ENCODE measurements at regions not wholly inside any gene's neighbourhood (a gene's known extent, or its start where the extent isn't known, plus 50 kb on each side); places are given as distances from the start of the nearest gene placed in this dataset.
"Not testable (repeated sequence)": the region's sequence is repeated elsewhere in the genome, so short reads cannot be mapped to it uniquely, and the experiment has no call there.

GRCh38 chrX:101823236-101823635 lies 108.6 kb downstream of the ZMAT1 start:
- ATAC-seq = no peak

DNA sequence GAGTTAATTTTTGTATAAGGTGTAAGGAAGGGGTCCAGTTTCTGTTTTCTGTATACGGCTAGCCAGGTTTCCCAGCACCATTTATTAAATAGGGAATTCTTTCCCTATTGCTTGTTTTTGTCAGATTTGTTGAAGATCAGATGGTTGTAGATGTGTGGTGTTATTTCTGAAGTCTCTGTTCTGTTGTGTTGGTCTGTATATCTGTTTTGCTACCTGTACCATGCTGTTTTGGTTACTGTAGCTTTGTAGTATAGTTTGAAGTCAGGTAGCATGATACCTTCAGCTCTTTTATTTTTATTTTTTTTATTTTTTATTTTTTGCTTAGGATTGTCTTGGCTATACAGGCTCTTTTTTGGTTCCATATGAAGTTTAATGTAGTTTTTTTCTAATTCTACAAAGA lies 114.1 kb downstream of the ZMAT1 start:
- ATAC-seq = not testable (repeated sequence)

DNA sequence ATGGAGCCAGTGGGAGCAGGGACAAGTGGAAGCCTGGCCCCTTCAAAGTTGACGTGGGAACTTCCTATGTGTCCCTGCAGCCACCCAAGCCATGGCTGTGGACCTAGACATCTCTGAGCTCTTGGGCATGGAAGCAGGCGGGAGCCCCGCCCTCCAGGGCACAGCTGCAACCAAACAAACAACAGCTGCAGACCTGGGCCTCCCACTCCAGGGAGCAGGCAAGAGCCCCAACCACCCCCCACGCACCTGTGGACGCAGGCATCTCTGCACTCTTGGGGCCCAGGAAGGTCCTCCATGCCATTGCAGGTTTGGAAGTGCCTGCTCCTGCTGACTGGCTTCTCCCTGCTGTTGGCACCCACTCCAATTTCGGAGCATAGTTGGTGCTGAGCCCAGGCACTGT lies 118.6 kb downstream of the ZMAT1 start:
- ATAC-seq = no peak

GRCh38 chrX:101803451-101803850 lies 128.4 kb downstream of the ZMAT1 start:
- no peak for ATAC-seq

- ATAC-seq = peak; percentile 99 to 100
Measured at GRCh38 chrX:101799387-101799786, 132.4 kb downstream of the ZMAT1 start.

GRCh38 chrX:101787934-101788333 lies 128.3 kb upstream of the ARMCX2 start:
- ATAC-seq = no peak

DNA sequence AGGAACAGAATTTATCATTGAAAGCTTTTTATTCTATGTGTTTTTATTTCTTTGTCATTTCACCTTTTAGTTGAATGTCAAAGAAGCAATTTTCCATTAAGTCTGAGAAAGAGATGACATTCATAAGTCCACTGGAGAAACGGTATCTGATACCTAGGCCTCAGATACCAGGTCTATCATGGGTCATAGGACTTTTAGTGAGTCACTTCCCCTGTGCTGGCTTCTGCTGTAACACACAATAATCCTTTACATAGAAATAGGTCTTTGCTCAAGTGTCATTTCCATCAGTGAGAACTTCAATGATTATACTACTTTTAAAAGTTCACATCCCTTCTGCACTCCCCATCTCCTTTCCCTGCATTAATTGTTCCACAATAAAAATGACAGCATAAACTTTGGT lies 125.5 kb upstream of the ARMCX2 start:
- no peak for ATAC-seq

GRCh38 chrX:101780421-101780820 lies 120.8 kb upstream of the ARMCX2 start:
- ATAC-seq = not testable (repeated sequence)

DNA sequence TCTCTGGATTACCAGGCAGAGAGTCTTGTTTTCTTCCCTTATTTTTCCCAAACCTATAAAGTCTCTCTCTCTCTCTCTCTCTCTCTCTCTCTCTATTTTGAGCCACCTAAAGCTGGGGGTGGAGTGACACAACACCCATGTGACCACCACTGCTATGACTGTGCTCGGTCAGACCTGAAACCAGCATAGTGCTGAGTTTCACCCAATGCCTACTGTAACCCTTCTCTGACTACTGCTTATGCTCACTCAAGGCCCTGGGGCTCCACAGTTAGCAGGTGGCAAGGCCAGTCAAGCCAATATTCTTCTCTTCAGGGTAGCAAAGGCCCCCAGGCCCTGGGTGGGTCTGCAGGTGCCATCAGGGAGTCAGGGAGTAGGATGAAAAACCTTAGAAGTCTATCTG lies 114.7 kb upstream of the ARMCX2 start:
- ATAC-seq = no peak

DNA sequence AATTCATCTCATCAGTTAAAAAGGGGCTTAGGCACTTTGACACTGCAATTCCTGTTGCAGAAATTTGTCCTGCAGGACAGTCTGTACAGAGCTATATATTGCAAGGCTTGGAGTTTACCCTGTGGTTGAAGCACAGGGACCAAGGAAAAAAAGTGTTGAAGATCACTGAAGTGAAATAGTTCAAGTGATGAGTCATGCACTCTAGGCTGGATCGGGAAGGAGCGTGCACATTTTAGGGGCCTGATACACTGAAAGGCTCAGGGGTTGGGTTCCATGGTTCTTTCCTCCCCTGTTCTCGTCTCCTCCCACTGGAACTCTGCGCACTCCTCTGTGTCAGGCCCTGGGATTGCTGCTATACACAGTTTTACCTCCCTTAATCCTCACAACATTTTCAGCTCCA lies 104.9 kb upstream of the ARMCX2 start:
- no peak for ATAC-seq

GRCh38 chrX:101759000-101759399 lies 99.3 kb upstream of the ARMCX2 start:
- peak in 1 of 2 donors; percentile 56 for ATAC-seq

- ATAC-seq = no peak
Measured at GRCh38 chrX:101750744-101751143, 91.1 kb upstream of the ARMCX2 start.

GRCh38 chrX:101749436-101749835 lies 89.8 kb upstream of the ARMCX2 start:
- no peak for ATAC-seq

DNA sequence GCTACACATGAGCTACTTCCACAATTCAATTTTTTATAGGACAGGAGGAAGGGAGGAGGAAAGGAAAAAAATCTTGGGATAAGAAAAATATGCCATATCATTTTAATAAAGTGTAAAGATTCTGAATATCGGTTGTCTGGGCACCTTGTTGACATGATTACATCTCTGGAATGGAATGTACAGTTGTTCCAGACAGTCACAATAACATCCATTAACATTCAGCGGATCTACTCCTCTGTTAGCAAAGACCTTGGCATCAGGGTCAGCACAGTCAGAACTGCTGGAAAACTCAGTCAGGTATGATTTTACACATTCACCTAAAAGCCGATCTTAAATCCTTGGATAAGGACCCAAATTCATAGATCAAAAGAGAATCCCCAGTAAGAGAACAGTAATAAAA lies 85.4 kb upstream of the ARMCX2 start:
- no peak for ATAC-seq

- no peak for ATAC-seq
Measured at GRCh38 chrX:101744085-101744484, 84.4 kb upstream of the ARMCX2 start.

- no peak for ATAC-seq
Measured at GRCh38 chrX:101740642-101741041, 81.0 kb upstream of the ARMCX2 start.

GRCh38 chrX:101738867-101739266 lies 79.2 kb upstream of the ARMCX2 start:
- not testable (repeated sequence) for ATAC-seq

DNA sequence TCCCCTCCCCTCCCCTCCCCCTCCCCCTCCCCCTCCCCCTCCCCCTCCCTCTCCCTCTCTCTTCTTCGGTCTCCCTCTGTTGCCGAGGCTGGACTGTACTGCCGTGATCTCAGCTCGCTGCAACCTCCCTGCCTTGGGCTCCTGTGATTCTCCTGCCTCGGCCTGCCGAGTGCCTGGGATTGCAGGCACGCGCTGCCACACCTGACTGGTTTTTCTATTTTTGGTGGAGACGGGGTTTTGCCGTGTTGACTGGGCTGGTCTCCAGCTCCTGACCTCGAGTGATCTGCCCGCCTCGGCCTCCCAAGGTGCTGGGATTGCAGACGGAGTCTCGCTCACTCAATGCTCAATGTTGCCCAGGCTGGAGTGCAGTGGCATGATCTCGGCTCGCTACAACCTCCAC lies 78.8 kb upstream of the ARMCX2 start:
- ATAC-seq = not testable (repeated sequence)

- ATAC-seq = no peak
Measured at GRCh38 chrX:101736651-101737050, 77.0 kb upstream of the ARMCX2 start.

DNA sequence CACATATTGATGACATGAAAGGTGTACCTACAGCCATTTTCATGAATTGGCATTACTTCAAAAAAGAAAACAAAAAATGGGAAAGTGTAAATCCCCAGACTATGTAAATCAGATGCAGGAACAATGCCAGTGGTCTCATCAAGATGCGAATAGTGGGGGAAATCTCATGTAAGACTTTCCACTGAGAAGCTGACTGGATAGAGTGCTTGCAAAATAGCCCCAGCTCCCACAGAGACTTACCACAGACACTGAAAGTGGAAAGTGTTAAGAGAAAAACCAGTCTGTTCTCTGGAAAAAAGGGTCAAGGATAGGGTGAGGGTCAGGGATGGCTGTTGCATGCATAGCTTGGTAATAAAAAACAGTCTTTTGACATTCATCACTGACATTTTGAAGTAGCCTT lies 73.2 kb upstream of the ARMCX2 start:
- no peak for ATAC-seq

- no peak for ATAC-seq
Measured at GRCh38 chrX:101729986-101730385, 70.3 kb upstream of the ARMCX2 start.

All from activated CD4-positive, CD25-positive, alpha-beta regulatory T cell treated with anti-CD3 and anti-CD28 coated beads, Interleukin-2, amount 50 U/mL, for 24 hours (primary cell).